ENCODE measurements at regions not wholly inside any gene's neighbourhood (a gene's known extent, or its start where the extent isn't known, plus 50 kb on each side); places are given as distances from the start of the nearest gene placed in this dataset.

DNA sequence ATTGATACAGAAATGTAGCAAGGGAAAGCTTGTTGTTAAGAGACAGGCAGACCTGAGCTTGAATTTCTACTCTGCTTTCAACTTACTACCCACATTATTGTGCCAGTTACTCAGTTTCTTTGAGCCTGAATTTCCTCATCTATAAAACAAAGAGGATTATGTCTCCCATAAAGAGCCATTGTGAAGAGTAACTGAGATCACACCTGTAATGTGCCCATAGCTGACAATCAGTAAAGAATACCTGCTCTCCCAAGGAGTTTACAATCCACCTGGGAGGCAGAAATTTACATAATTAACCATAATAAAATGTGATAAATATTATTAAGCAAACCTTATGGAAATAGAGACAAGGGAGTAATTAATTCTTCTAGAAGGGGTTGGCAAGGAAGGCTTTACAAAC is 204.9 kb downstream of the EPM2A start:
- Histone ChIP-seq H3K4me3 (ENCODE audit: low read length) (no peak overlapping the region), H3K9me3 (ENCODE audit: control insufficient read depth, low read length) (no peaks in the 10 kb centered on the region), H3K9ac (ENCODE audit: low read length) (no peak overlapping the region), H3K4me1 (ENCODE audit: control insufficient read depth, insufficient read depth, low read length) (peaks cover 22% of the 10 kb centered on the region), H3K27me3 (ENCODE audit: control insufficient read depth, insufficient read depth, low read length) (no peaks in the 10 kb centered on the region), H3K36me3 (ENCODE audit: control insufficient read depth, insufficient read depth, low read length) (no peaks in the 10 kb centered on the region)

DNA sequence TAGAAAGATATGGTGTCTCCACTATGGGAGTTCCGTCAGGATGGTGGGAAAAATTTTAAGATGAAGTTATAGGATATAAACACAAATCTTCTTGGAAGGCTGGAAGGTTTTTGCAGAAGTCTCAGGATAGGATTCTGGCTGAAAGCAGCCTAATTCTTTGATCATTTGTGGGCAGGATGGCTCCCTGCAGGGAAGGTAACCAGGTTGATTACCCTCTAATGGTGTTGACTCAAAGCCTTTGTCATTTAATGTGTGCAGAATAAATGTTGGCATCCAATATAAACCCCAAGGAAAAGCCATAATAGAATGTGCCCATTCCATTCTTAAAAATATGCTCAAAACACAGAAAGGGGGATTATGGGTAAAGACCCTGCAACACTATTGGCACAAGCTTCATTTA is 204.3 kb downstream of the EPM2A start:
- Histone ChIP-seq H3K4me1 (ENCODE audit: control insufficient read depth, insufficient read depth, low read length) (peaks cover 23% of the 10 kb centered on the region), H3K9me3 (ENCODE audit: control insufficient read depth, low read length) (no peaks in the 10 kb centered on the region), H3K4me3 (ENCODE audit: low read length) (no peak overlapping the region), H3K36me3 (ENCODE audit: control insufficient read depth, insufficient read depth, low read length) (no peaks in the 10 kb centered on the region), H3K27me3 (ENCODE audit: control insufficient read depth, insufficient read depth, low read length) (no peaks in the 10 kb centered on the region), H3K9ac (ENCODE audit: low read length) (no peak overlapping the region)

DNA sequence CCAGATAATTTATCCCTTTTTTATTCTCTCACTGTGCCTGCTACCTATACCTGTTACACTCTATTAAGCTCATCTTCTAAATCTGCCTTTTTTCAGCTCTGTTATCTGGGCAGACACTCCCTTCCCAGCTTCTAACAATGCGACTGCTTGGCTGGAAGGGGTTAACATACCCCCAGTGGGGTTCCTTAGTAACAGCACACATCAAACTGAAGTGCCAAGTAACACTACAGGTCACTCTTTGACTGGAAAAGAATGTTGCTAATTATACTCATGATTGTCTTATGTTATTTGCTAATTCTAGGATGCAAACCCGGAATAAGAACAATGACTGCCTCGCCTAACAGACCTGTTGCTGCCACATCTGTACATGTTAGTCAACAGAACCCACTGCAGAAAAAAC is 203.5 kb downstream of the EPM2A start:
- Histone ChIP-seq H3K9me3 (ENCODE audit: control insufficient read depth, low read length) (no peaks in the 10 kb centered on the region), H3K27me3 (ENCODE audit: control insufficient read depth, insufficient read depth, low read length) (no peaks in the 10 kb centered on the region), H3K9ac (ENCODE audit: low read length) (no peak overlapping the region), H3K4me1 (ENCODE audit: control insufficient read depth, insufficient read depth, low read length) (peaks cover 23% of the 10 kb centered on the region), H3K4me3 (ENCODE audit: low read length) (no peak overlapping the region), H3K36me3 (ENCODE audit: control insufficient read depth, insufficient read depth, low read length) (no peaks in the 10 kb centered on the region)

DNA sequence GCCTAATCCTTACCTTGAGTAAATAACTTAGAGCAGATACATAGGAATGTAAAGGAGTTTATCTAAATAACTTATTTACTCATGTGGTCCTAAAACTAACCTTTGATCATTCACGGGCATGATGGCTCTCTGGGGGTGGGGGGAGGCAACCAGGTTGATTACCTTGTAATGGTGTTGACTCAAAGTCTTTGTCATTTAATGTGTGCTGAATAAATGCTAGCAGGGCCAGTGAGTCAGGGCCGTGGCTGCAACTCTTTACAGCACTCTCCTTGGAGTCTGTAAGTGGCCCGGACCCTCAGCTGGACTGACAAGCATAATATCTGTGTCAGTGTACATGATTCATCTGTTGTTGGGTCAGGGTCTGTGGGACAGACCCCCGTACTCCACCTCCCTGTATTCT is 203.0 kb downstream of the EPM2A start:
- Histone ChIP-seq H3K9me3 (ENCODE audit: control insufficient read depth, low read length) (no peaks in the 10 kb centered on the region), H3K4me3 (ENCODE audit: low read length) (no peak overlapping the region), H3K36me3 (ENCODE audit: control insufficient read depth, insufficient read depth, low read length) (no peaks in the 10 kb centered on the region), H3K9ac (ENCODE audit: low read length) (no peak overlapping the region), H3K27me3 (ENCODE audit: control insufficient read depth, insufficient read depth, low read length) (no peaks in the 10 kb centered on the region), H3K4me1 (ENCODE audit: control insufficient read depth, insufficient read depth, low read length) (peaks cover 23% of the 10 kb centered on the region)

DNA sequence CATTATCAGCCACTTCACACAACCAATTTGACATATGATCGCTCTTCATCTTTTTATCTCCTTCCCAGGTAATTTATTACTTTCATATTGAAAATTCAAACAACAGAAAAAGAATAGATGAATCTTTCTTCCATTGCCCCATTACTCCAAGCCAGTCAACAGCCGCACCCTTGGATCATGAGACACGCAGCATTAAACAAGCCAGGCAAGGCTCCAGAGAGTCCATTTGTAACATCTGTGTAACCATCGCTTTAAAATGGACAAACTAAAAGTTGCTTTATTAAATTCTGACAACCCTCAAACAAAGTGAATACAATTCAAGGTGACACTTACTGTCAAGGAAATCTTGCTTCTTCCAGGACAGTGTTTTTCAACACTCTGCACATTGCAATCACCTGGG is 200.3 kb downstream of the EPM2A start:
- no peaks in the 10 kb centered on the region for H3K9me3 ChIP-seq (ENCODE audit: control insufficient read depth, low read length)
- H3K4me1 ChIP-seq (ENCODE audit: control insufficient read depth, insufficient read depth, low read length): peaks cover 18% of the 10 kb centered on the region
- H3K36me3 ChIP-seq (ENCODE audit: control insufficient read depth, insufficient read depth, low read length): no peaks in the 10 kb centered on the region
- no peak overlapping the region for H3K4me3 ChIP-seq (ENCODE audit: low read length)
- no peaks in the 10 kb centered on the region for H3K27me3 ChIP-seq (ENCODE audit: control insufficient read depth, insufficient read depth, low read length)
- no peak overlapping the region for H3K9ac ChIP-seq (ENCODE audit: low read length)

DNA sequence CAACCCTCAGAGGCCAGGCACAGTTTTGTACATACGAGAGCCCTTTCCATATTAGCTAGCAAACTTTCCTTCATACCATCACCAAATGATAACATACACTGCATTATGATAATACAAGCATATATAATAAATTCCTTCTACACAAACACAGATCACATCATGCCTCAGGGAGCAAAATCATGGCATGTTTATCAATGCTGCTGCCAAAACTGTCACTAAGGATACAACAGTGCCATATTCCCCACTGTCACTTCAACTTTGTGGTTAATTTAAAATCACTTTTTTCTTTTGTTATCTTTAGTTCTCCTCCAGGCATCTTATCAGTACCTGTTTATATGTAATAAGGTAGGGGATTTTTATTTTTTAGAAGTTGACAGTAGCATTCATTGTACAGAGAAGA is 196.3 kb downstream of the EPM2A start:
- H3K9ac ChIP-seq (ENCODE audit: low read length): no peak overlapping the region
- H3K4me3 ChIP-seq (ENCODE audit: low read length): no peak overlapping the region
- no peaks in the 10 kb centered on the region for H3K9me3 ChIP-seq (ENCODE audit: control insufficient read depth, low read length)
- peaks cover 4% of the 10 kb centered on the region for H3K4me1 ChIP-seq (ENCODE audit: control insufficient read depth, insufficient read depth, low read length)
- H3K36me3 ChIP-seq (ENCODE audit: control insufficient read depth, insufficient read depth, low read length): no peaks in the 10 kb centered on the region
- no peaks in the 10 kb centered on the region for H3K27me3 ChIP-seq (ENCODE audit: control insufficient read depth, insufficient read depth, low read length)

DNA sequence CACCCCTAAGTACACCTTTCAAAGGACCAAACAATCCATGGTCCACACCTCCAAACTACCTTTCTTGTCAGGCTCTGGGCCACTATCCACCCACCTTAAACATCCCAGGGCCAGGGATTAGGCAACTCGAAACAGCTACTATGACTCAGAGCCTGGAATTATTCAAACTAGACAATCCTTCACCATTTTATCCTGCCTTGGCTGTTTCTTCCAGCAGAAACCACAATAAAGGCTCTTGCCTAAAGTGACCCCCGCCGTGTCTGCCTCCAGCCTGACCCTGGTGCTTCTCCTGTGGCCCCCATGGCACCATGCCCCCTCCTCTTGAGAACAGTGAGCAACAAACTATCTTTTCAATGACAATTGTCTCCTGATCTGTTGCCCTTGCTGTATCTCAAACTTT is 195.5 kb downstream of the EPM2A start:
- H3K36me3 ChIP-seq (ENCODE audit: control insufficient read depth, insufficient read depth, low read length): no peaks in the 10 kb centered on the region
- no peaks in the 10 kb centered on the region for H3K9me3 ChIP-seq (ENCODE audit: control insufficient read depth, low read length)
- no peak overlapping the region for H3K9ac ChIP-seq (ENCODE audit: low read length)
- H3K4me1 ChIP-seq (ENCODE audit: control insufficient read depth, insufficient read depth, low read length): peaks cover 4% of the 10 kb centered on the region
- H3K4me3 ChIP-seq (ENCODE audit: low read length): no peak overlapping the region
- H3K27me3 ChIP-seq (ENCODE audit: control insufficient read depth, insufficient read depth, low read length): no peaks in the 10 kb centered on the region

DNA sequence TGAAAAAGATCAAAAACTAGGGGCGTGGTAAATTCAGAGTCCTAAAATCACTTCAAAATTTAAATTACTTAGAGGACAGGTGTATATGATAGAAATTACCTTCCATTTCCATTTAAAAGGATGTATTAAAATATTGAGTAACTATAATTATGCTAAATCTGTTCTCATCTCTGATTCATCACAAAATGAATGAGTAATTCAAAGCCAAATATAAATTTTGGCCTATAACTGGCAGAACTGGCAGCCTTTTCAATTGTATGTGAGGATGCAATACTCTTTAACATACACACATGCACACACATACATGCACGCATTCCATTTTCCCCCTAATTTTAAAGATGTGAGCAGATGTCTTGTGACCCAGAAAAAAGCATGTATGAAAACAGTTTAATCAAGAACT is 194.6 kb downstream of the EPM2A start:
- Histone ChIP-seq H3K27me3 (ENCODE audit: control insufficient read depth, insufficient read depth, low read length) (no peaks in the 10 kb centered on the region), H3K9me3 (ENCODE audit: control insufficient read depth, low read length) (no peaks in the 10 kb centered on the region), H3K4me1 (ENCODE audit: control insufficient read depth, insufficient read depth, low read length) (no peaks in the 10 kb centered on the region), H3K4me3 (ENCODE audit: low read length) (no peak overlapping the region), H3K36me3 (ENCODE audit: control insufficient read depth, insufficient read depth, low read length) (no peaks in the 10 kb centered on the region), H3K9ac (ENCODE audit: low read length) (no peak overlapping the region)

DNA sequence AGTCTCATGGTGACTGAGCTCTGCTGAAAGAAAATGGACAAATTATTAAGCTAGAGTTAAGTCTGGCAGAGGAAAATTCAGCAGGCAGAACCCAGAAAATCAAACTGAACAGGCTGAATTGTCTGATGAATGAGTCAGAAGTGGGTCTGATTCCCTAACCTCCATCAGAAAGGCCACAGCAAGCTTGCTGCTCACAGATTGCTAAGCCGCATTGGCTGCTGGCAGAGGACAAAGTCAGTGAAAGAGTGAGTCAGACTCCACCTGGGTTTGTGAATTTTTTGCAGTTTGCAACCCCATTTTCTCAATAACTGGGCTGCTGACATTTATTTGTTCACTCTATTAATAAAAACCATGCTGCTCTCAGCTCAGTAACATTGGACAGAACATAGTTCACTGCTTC is 191.3 kb downstream of the EPM2A start:
- H3K36me3 ChIP-seq (ENCODE audit: control insufficient read depth, insufficient read depth, low read length): no peaks in the 10 kb centered on the region
- H3K9me3 ChIP-seq (ENCODE audit: control insufficient read depth, low read length): no peaks in the 10 kb centered on the region
- no peaks in the 10 kb centered on the region for H3K4me1 ChIP-seq (ENCODE audit: control insufficient read depth, insufficient read depth, low read length)
- H3K9ac ChIP-seq (ENCODE audit: low read length): no peak overlapping the region
- H3K4me3 ChIP-seq (ENCODE audit: low read length): no peak overlapping the region
- H3K27me3 ChIP-seq (ENCODE audit: control insufficient read depth, insufficient read depth, low read length): no peaks in the 10 kb centered on the region

DNA sequence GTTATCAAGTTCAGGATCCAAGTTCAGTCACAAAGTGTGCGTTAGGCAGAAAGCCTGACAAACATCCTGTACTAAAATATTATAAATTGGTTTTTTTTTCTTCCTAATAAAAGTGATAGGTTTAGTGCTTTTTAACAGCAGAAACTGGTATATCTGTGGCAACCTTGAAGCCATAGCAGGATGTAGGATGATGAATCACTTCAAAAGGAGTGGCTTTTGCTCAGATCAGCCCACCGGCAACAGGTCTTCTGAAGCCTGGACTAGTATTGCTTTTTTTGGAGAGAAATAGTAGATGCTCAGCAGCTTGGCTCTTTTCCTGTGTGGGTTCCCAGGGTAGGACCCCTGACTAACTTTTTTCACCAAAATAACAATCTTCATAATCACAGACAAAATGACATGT is 190.8 kb downstream of the EPM2A start:
- Histone ChIP-seq H3K4me1 (ENCODE audit: control insufficient read depth, insufficient read depth, low read length) (no peaks in the 10 kb centered on the region), H3K27me3 (ENCODE audit: control insufficient read depth, insufficient read depth, low read length) (no peaks in the 10 kb centered on the region), H3K9ac (ENCODE audit: low read length) (no peak overlapping the region), H3K36me3 (ENCODE audit: control insufficient read depth, insufficient read depth, low read length) (no peaks in the 10 kb centered on the region), H3K4me3 (ENCODE audit: low read length) (no peak overlapping the region), H3K9me3 (ENCODE audit: control insufficient read depth, low read length) (no peaks in the 10 kb centered on the region)

DNA sequence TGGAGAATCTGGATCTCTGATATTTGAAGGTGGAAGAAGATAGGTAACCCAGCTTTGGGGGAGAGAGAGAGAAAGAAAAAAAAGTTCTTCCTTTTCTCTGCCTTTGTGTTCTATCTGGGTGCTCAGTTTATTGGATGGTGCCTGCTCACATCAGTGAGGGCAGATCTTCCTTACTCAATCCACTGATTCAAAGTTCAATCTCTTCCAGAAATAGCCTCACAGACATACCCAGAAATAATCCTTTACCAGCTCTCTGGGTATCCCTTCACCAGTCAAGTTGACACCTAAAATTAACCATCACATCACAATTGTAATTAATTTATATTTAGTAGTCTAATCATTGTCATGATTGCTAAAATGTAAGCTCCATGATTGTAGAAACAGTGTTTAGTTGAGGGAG is 189.1 kb downstream of the EPM2A start:
- no peaks in the 10 kb centered on the region for H3K4me1 ChIP-seq (ENCODE audit: control insufficient read depth, insufficient read depth, low read length)
- no peaks in the 10 kb centered on the region for H3K9me3 ChIP-seq (ENCODE audit: control insufficient read depth, low read length)
- H3K27me3 ChIP-seq (ENCODE audit: control insufficient read depth, insufficient read depth, low read length): no peaks in the 10 kb centered on the region
- no peak overlapping the region for H3K9ac ChIP-seq (ENCODE audit: low read length)
- H3K4me3 ChIP-seq (ENCODE audit: low read length): no peak overlapping the region
- no peaks in the 10 kb centered on the region for H3K36me3 ChIP-seq (ENCODE audit: control insufficient read depth, insufficient read depth, low read length)

DNA sequence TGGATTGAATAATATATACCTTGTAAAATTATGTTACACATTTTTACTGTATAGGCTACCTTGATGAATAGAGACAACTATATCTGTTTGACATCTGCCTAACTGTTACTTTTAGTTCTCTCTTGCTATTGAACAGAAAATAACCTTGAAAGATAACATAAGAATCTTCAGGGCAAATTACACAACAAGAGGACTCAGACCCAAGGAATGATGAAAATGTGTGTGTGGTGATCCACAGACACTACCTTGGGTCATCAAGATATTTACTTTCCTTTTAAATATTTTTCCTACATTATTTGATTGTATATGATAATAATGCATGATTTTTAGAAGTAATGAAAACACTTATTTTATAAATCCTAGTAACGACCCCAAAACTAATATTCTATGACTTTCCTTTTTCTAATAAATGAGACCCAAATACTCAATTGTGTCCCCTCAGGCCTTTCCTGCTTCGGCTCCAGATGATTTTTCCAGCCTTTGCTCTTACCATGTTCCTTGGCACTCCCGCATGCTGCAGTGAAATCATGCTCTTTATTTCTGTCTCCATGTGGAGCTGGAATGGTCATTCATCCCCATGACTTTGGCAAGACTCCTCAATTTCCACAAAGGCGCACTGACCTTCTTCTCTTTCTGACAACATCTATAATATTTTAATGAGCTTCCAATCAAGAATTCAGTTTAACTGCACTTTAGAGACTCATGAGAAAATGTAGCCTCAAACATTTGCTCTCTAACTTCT is 187.6 kb downstream of the EPM2A start:
- Histone ChIP-seq H3K9me3 (ENCODE audit: control insufficient read depth, low read length) (no peaks in the 10 kb centered on the region), H3K4me3 (ENCODE audit: low read length) (no peak overlapping the region), H3K9ac (ENCODE audit: low read length) (no peak overlapping the region), H3K4me1 (ENCODE audit: control insufficient read depth, insufficient read depth, low read length) (no peaks in the 10 kb centered on the region), H3K27me3 (ENCODE audit: control insufficient read depth, insufficient read depth, low read length) (no peaks in the 10 kb centered on the region), H3K36me3 (ENCODE audit: control insufficient read depth, insufficient read depth, low read length) (no peaks in the 10 kb centered on the region)

All from mucosa of stomach (tissue), 1 donor.